Activated naive CD4-positive, alpha-beta T cell treated with anti-CD3 and anti-CD28 coated beads, Interleukin-2, amount 50 U/mL, for 72 hours (primary cell): ENCODE measurements at regions not wholly inside any gene's neighbourhood (a gene's known extent, or its start where the extent isn't known, plus 50 kb on each side); places are given as distances from the start of the nearest gene placed in this dataset.
A peak's percentile ranks its signal among the peaks of the same experiment; 100 is the strongest.

Experiments used
- ATAC-seq, 2 donors: fragments of 150-1000 bp; cut with Tn5 transposase; 2 replicates each; pipeline ENCODE4 v1.10.0; 2021; ENCODE audit warnings: mild to moderate bottlenecking in 2 of 2, moderate library complexity in 2 of 2
- DNase-seq, 2 donors: peaks; one replicate each; pipeline ENCODE4 v3.0.0; 2021 to 2022; ENCODE audit warnings: low spot score in 2 of 2
- H3K27ac Mint-ChIP-seq, 2 donors: one replicate each; pipeline ENCODE4 v1.8.0; 2022; ENCODE audit warnings: mild to moderate bottlenecking in 2 of 2, mixed read lengths in 2 of 2
- H3K36me3 Mint-ChIP-seq, 2 donors: one replicate each; pipeline ENCODE4 v1.8.0; 2022; ENCODE audit warnings: mixed read lengths in 2 of 2
- H3K9me3 Mint-ChIP-seq, 2 donors: one replicate each; pipeline ENCODE4 v1.8.0; 2022; ENCODE audit warnings: mixed read lengths in 2 of 2

DNA sequence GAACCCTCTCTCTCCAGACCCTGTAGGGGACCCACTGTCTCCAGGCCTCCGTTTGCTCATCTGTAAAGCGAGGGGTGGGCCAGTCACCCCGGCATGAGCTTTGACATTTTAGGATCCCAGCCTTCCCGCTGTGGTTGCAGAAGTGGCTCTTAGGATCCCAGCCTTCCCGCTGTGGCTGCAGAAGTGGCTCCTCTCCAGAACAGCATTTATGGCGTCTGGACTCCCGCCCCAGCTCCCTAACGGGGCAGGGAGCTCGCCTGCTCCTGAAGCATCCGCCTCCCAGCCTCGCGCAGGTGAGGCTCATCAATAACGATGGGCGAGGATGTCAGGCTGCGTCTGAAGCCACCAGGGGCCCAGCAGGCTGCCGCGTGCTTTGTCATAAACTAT, 222.3 kb upstream of the TNRC6C start:
- ATAC-seq (no peak), DNase-seq (peak in 1 of 2 donors; percentile 20)
- Mint-ChIP-seq H3K27ac (no peak overlapping the region), H3K36me3 (peaks cover 15 to 16% of the 10 kb centered on the region in 2 donors), H3K9me3 (peaks cover 5 to 10% of the 10 kb centered on the region in 2 donors)

GRCh38 chr17:77736721-77737120, 221.8 kb upstream of the TNRC6C start:
- ATAC-seq (no peak), DNase-seq (peak in 1 of 2 donors; percentile 34)
- peaks cover 15 to 16% of the 10 kb centered on the region in 2 donors for H3K36me3 Mint-ChIP-seq
- peaks cover 5 to 10% of the 10 kb centered on the region in 2 donors for H3K9me3 Mint-ChIP-seq
- no peak overlapping the region for H3K27ac Mint-ChIP-seq

- no peak for ATAC-seq
- Mint-ChIP-seq H3K27ac (no peak overlapping the region), H3K9me3 (peaks cover 2 to 7% of the 10 kb centered on the region in 2 donors), H3K36me3 (peaks cover 12 to 13% of the 10 kb centered on the region in 2 donors)
- DNase-seq = peak in 1 of 2 donors; percentile 41
Measured at GRCh38 chr17:77737442-77738265, 220.8 kb upstream of the TNRC6C start.

- Mint-ChIP-seq H3K9me3 (no peaks in the 10 kb centered on the region), H3K27ac (no peak overlapping the region), H3K36me3 (peaks cover 1 to 2% of the 10 kb centered on the region in 2 donors)
- no peak for ATAC-seq
- peak in 1 of 2 donors; percentile 34 for DNase-seq
Measured at GRCh38 chr17:77738751-77739531, 219.6 kb upstream of the TNRC6C start.

DNA sequence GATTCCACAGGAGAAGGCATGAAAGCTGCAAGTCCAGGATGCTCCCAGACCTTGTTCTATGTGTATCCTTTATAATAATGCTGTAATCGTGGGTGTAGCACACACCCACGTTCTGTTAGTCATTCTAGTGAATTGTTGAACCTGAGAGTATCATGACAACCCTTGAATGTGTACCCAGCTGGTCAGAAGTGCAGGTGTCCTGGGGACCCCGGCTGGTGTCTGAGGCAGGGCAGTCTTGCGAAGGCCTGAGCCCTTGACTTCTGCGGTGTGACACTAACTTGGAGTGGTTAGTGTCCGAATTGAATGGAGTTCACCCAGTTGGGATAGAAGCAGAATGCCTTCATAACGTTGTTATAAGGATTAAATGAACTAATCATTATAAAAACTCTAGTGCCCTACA, 218.0 kb upstream of the TNRC6C start:
- DNase-seq (no peak), ATAC-seq (no peak)
- H3K9me3 Mint-ChIP-seq = peaks cover 0 to 3% of the 10 kb centered on the region in 2 donors
- no peak overlapping the region for H3K27ac Mint-ChIP-seq
- H3K36me3 Mint-ChIP-seq = no peaks in the 10 kb centered on the region

GRCh38 chr17:77741109-77741508, 217.4 kb upstream of the TNRC6C start:
- peak in 1 of 2 donors; percentile 54 for DNase-seq
- ATAC-seq = no peak

DNA sequence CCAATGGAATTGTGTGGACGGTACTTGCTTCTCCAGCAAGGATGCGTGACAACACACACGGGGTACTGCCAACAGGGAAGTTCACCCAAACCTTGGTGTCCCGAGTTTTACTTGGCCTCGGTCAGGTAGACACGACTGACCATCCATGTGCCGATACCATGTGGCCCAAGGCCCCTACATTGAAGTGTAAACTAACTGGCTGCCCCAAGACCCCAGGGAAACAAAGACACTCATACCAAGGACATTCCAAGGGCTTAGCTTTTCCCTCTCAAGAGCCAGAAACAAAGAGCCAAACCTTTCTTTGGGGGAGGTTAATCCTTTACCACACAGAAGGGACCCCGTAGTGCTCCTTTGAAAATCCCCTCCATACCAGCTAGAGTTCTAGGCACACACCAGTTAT, 215.9 kb upstream of the TNRC6C start:
- Mint-ChIP-seq H3K36me3 (no peaks in the 10 kb centered on the region), H3K27ac (no peak overlapping the region), H3K9me3 (peaks cover 0 to 3% of the 10 kb centered on the region in 2 donors)
- DNase-seq (no peak), ATAC-seq (no peak)

More at GRCh38 chr17:77741109-77741508, 217.4 kb upstream of the TNRC6C start:
- no peaks in the 10 kb centered on the region for H3K36me3 Mint-ChIP-seq
- no peak overlapping the region for H3K27ac Mint-ChIP-seq
- peaks cover 0 to 3% of the 10 kb centered on the region in 2 donors for H3K9me3 Mint-ChIP-seq

DNA sequence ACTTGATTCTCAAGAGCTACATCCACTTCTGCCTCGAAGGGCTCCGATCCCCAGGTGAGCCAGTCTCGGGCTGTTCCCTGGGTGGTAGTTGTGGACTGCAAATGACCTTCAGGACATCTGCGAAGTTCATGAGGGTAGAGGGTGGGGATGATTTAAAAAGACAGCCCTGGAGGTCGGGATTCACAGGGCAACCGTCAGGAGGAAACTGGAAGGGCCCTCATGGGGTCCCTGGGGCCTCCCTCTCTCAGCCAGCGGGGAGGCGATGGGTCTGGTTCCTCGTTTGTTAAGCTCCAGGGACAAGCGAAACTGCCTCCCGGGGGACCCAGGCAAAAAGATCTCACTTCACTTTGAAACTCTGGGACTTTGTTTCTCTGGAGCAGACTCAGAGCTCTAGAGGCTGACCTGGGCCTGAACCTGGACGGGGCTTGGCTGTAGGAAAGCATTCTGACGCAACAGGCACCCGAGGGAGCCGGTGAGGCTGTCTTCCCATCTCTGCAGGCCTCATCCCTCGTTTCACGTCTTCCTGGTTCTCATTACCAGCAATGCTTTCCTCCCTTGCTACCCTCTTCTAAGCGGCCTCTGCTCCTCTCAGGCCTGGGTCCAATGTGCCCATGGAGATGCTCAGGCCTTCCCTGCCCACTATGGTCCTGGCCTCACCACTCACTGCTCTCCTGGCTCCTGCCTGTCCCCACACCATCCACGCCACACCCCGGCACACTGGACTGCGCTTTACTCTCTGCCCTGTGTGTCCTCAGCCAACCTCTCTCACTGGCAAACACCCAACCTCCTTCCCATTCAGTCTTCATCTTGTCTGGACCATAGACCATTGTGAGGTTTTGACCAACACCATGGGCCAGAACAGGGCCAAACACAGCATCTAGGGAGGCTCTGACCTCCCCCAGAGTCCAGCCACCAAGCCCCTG, 214.2 kb upstream of the TNRC6C start:
- no peak overlapping the region for H3K27ac Mint-ChIP-seq
- H3K9me3 Mint-ChIP-seq = peaks cover 0 to 3% of the 10 kb centered on the region in 2 donors
- no peaks in the 10 kb centered on the region for H3K36me3 Mint-ChIP-seq
- ATAC-seq (no peak), DNase-seq (no peak)

- H3K36me3 Mint-ChIP-seq = no peaks in the 10 kb centered on the region
- DNase-seq = no peak
- H3K9me3 Mint-ChIP-seq = peaks cover 0 to 3% of the 10 kb centered on the region in 2 donors
- no peak overlapping the region for H3K27ac Mint-ChIP-seq
- no peak for ATAC-seq
Measured at GRCh38 chr17:77745702-77746101, 212.8 kb upstream of the TNRC6C start.

DNA sequence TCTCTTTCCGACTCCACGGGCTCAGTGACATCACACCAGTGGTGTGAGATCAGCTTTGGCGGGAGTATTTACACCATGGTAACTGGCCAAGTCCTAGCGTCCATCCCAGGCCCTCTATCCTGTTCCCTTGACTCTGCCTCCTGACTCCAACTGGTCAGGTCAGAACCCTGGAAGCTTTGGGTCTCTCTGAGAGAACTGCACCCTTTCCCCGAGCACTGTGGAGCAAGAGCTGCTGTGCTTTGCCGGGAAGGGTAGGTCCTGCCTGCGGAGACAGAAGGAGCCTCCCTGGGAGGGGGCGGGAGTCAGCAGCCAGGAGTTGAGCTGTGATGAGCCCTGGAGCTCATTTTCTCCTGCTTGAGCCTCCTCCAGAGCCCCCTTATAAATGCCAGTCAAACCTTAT, 212.1 kb upstream of the TNRC6C start:
- ATAC-seq (no peak), DNase-seq (no peak)
- H3K27ac Mint-ChIP-seq = no peak overlapping the region
- no peaks in the 10 kb centered on the region for H3K36me3 Mint-ChIP-seq
- peaks cover 0 to 3% of the 10 kb centered on the region in 2 donors for H3K9me3 Mint-ChIP-seq

- Mint-ChIP-seq H3K9me3 (peaks cover 0 to 3% of the 10 kb centered on the region in 2 donors), H3K27ac (no peak overlapping the region), H3K36me3 (no peaks in the 10 kb centered on the region)
- ATAC-seq = no peak
- no peak for DNase-seq
Measured at GRCh38 chr17:77746896-77747554, 211.5 kb upstream of the TNRC6C start.

DNA sequence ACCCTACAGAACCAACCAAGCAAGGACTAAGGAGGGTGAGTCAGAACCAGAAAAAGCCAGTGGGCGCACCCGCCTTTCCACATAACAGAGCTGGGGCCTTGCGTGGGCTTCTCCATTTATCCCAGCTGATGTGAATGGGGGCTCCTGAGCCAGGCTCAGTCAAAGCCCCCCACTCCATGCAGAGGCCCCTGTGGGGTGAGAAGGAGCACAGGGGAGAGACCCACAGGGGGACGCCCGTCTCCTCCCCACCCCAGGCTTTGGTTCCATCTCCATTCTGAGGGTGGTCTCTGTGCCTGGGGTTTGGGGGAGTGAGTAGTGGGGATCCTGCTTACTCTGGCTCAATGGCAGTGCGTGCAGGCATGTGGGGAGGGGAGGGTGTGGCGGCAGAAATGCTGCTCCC, 210.1 kb upstream of the TNRC6C start:
- no peak for ATAC-seq
- DNase-seq = no peak
- Mint-ChIP-seq H3K36me3 (no peaks in the 10 kb centered on the region), H3K27ac (no peak overlapping the region), H3K9me3 (peaks cover 0 to 3% of the 10 kb centered on the region in 2 donors)

DNA sequence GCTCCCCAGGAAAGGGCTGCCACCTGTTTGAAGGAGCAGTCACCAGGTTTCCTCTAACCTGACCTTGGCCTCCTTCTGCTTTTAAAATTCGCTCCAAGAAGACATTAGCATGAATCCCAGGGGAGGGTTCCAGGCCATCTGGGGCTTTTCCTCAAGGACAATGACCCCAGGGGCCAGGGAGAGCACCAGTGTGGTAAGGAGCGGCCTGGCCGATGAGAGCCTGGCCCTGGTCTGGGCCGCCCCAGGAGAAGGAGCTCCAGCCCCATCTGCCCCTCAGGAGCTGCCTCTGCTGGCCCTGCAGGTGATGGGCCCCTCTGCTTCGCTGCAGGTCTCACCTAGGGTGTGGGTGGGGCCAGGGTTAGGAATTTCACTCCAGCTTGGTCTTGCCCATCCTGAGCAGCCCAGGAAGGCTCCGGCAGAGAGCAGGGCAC, 209.2 kb upstream of the TNRC6C start:
- DNase-seq (no peak), ATAC-seq (no peak)
- Mint-ChIP-seq H3K27ac (no peak overlapping the region), H3K36me3 (no peaks in the 10 kb centered on the region), H3K9me3 (peaks cover 0 to 3% of the 10 kb centered on the region in 2 donors)

DNA sequence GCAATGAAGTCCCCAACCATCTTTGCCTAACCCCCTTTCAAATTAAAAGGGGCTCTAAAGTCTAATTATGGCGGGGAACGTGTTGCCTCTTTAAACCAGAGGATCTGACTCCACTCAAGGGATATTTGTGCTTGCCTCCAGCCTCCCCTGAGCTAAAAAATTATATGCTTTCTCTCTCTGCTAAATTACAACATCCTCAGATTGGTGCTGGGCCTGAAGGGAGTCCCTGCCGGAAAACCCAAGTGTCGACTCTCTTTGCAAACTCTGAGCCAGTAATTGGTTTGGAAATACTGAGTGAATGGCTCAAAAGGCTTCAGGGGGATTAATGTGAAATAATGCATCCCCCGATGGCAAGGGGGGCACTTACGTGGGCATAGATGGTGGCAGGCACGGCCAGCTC, 208.5 kb upstream of the TNRC6C start:
- no peaks in the 10 kb centered on the region for H3K36me3 Mint-ChIP-seq
- ATAC-seq = no peak

GRCh38 chr17:77750427-77751043, 208.0 kb upstream of the TNRC6C start:
- Mint-ChIP-seq H3K36me3 (no peaks in the 10 kb centered on the region), H3K9me3 (no peaks in the 10 kb centered on the region), H3K27ac (peak overlapping the region in 1 of 2 donors; percentile 18)
- DNase-seq (no peak), ATAC-seq (no peak)

More for the DNA sequence above, 208.5 kb upstream of the TNRC6C start:
- Mint-ChIP-seq H3K9me3 (no peaks in the 10 kb centered on the region), H3K27ac (peak overlapping the region in 1 of 2 donors; percentile 18)
- no peak for DNase-seq

DNA sequence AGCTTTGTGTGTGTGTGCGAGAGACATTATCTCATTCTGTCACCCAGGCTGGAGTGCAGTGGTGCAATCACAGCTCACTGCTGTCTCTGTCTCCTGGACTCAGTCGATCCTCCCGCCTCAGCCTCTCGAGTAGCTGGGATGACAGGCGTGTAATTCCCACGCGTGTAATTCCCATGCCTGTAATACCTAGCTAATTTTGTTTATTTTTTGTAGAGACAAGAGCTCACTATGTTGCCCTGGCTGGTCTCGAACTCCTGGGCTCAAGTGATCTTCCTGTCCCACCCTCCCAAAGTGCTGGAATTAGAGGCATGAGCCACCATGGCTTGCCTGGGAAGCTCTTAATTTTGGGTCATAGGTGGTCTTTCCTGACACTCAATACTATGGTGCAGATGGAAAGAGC, 205.3 kb upstream of the TNRC6C start:
- ATAC-seq (no peak), DNase-seq (no peak)
- no peaks in the 10 kb centered on the region for H3K36me3 Mint-ChIP-seq

More for the DNA sequence above, 205.3 kb upstream of the TNRC6C start:
- Mint-ChIP-seq H3K9me3 (no peaks in the 10 kb centered on the region), H3K27ac (no peak overlapping the region)
